ENCODE measurements at regions not wholly inside any gene's neighbourhood (a gene's known extent, or its start where the extent isn't known, plus 50 kb on each side); places are given as distances from the start of the nearest gene placed in this dataset.
"Not testable (repeated sequence)": the region's sequence is repeated elsewhere in the genome, so short reads cannot be mapped to it uniquely, and the experiment has no call there.

- ATAC-seq, result no peak
These were observed 76.3 kb downstream of the DRAM2 start for GRCh38 chr1:111063595-111063994.

GRCh38 chr1:111062624-111063023 lies 77.3 kb downstream of the DRAM2 start:
- no peak for ATAC-seq

DNA sequence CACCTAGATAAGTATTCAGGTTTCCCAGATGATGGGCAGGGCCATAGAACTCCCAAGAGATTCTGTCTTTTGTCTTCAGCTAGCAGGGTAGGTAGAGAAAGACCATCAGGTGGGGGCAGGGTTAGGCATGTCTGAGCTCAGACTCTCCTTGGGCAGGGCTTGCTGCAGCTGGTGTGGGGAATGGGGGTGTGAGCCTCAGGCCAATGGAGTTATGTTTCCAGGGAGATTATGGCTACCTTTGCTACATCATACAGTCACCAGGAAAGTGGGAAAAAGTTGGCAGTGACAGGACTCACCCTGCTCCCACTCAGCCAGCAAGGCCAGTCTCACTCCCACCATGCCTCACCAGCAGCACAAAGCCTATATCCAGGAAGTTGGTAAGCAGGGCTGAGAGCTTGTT lies 77.8 kb downstream of the DRAM2 start:
- ATAC-seq, result peak; percentile 73

- no peak for ATAC-seq
These were observed 85.2 kb downstream of the DRAM2 start for GRCh38 chr1:111054656-111055055.

DNA sequence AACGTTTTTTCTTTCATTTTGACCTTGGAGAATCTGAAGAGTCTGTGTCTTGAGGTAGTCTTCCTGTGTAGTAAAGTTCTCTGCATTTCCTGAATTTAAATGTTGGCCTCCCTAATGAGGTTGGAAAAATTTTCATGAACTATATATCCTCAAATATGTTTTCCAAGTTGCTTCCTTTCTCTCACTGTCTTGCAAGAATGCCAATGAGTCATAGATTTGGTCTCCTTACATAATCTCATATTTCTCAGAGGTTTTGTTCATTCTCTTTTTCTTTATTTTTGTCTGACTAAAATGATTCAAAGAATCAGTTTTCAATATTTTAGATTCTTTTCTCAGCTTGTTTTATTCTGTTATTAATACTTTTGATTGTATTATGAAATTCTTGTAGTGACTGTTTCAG lies 87.6 kb downstream of the DRAM2 start:
- ATAC-seq, result no peak

DNA sequence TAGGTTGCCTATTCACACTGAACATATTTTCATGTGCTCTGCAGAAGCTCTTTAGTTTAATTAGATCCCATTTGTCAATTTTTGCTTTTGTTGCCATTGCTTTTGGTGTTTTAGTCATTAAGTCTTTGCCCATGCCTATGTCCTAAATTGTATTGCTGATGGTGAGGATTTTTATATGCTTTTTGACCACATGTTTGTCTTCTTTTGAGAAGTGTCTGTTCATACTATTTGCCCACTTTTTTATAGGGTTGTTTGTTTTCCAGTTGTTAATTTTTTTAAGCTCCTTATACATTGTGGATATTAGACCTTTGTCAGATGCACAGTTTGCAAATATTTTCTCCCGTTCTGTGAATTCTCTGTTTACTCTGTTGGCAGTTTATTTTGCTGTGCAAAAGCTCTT lies 84.5 kb upstream of the LRIF1 start:
- ATAC-seq, result not testable (repeated sequence)

DNA sequence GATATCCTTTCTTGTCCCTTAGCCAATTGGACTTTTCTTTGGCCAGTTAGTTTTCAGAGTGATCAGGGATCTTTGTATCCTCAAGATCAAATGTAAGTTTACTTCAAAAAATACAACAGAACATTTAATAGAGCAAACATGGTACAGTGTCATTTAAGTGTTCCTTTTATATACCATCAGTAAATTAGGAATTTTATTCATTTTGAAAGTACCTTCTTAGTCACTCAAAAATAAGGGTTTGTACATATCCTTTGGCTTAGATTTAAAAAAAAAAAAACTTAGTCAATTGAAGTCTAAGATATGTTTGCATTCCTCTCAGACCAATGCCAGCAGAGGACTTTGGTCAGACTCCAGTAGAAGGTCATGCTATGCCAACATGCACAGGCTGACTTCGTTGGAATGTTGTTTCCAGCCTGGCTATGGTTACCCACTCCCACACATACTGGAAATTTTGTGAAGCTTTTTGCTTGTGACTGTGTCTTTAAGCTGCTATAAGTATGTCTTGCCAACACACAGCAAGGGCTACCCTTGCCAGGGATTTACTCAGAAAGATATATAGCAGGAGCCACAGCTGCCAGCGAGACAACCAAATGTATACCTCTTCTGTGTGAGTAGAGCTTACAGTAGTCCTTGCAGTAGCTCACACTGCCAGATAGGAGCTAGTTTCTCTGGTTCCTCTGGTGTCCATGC lies 81.5 kb upstream of the LRIF1 start:
- peak; percentile 22 for ATAC-seq

DNA sequence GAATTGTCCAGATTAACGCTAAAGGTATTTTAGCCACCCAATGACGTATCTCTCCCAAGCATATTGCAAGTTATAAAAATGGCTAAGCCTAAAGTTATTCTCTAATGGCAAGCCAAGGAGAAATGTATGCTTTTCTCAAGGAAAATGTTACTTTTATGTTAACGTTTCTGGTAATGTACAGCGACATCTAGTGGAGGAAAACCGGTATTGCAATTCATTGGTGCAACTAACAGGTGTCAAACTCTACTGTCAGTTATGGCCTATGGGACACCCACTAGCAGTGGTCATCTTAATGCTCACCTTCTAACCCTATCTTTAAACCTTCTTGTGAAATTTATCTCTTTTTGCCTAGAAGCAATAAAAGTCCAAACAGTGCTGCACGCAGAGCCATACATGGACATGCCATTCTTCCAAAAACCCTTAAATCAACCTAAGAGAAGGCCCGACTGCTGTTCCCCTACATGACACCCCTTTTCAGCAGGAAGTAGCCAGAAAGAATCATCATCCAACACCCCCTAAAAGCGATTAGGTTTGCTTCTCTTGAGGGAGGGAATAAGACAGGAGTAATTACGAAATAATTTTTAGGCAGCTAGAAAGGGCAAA lies 68.7 kb upstream of the LRIF1 start:
- no peak for ATAC-seq

DNA sequence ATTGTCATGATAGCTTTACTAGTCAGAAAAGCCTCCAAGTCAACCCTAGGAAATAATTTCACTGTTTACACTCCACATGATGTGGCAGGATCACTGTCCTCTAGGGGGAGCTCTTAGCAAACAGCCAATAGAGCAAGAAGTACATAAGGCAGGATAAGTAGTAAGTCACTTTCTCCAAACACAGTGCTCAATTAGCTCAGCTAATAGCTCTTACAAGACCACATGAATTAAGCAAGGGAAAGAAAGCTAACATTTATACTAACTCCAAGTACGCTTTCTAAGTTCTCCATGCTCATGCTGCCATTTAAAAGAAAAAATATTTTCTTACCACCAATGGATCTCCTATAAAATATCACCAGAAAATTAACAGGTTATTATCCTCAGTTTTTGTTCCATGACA lies 66.9 kb upstream of the LRIF1 start:
- ATAC-seq, result peak; percentile 48

DNA sequence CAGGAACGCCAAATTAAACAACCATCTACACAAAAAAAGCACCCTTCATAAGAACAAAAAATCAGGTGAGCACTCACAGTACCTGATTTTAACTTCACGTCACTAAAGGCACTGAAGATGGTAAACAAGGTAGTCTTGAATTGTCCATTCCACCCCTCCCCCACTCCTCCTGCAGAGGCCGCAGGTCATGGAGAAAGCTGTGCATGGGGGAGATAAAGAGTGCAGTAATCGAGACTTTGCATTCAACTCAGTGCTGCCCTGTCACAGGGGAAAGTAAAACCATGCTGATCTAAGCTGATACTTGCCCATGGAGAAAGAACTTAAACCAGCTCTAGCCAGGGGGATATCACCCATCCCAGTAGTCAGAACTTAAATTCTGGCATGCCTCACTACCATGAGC lies 61.4 kb upstream of the LRIF1 start:
- no peak for ATAC-seq

GRCh38 chr1:111015222-111015621 lies 51.5 kb upstream of the LRIF1 start:
- ATAC-seq, result no peak
